HG02759 (cell line): ENCODE measurements at regions not wholly inside any gene's neighbourhood (a gene's known extent, or its start where the extent isn't known, plus 50 kb on each side); places are given as distances from the start of the nearest gene placed in this dataset.
"Not testable (repeated sequence)": the region's sequence is repeated elsewhere in the genome, so short reads cannot be mapped to it uniquely, and the experiment has no call there.

ENCODE experiments used
- ATAC-seq: cut with Tn5 transposase; IDR thresholded peaks from one replicate; pipeline ENCODE4 v1.9.1; 2021; ENCODE audit warnings: mild to moderate bottlenecking, moderate library complexity; ENCODE audit not compliant: unreplicated experiment

GRCh38 chr5:7202846-7203245 lies 193.1 kb upstream of the ADCY2 start:
- no peak for ATAC-seq

- no peak for ATAC-seq
These were observed 188.0 kb upstream of the ADCY2 start for GRCh38 chr5:7207979-7208378.

- no peak for ATAC-seq
These were observed 187.0 kb upstream of the ADCY2 start for GRCh38 chr5:7208938-7209337.

DNA sequence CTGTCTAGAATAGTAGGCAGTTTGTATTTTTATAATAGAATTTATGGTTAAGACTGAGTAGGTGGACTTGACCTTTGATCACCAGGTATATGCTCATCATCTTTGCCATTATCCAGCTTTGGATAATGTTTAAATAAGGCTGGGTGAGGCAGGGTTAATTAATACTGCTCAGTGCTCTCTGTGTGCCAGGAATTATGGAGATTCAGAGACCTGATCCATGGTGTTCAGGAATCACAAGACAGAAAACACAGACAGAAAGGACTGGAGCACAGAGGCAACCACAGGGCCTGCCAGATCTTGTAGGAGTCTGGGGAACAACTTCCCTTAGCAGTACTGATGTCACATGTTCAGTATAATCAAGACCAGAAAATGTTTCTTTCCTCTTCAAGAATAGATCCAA lies 186.3 kb upstream of the ADCY2 start:
- ATAC-seq: no peak

GRCh38 chr5:7210549-7210948 lies 185.4 kb upstream of the ADCY2 start:
- ATAC-seq: no peak

- ATAC-seq: no peak
These were observed 182.4 kb upstream of the ADCY2 start for GRCh38 chr5:7213525-7213924.

DNA sequence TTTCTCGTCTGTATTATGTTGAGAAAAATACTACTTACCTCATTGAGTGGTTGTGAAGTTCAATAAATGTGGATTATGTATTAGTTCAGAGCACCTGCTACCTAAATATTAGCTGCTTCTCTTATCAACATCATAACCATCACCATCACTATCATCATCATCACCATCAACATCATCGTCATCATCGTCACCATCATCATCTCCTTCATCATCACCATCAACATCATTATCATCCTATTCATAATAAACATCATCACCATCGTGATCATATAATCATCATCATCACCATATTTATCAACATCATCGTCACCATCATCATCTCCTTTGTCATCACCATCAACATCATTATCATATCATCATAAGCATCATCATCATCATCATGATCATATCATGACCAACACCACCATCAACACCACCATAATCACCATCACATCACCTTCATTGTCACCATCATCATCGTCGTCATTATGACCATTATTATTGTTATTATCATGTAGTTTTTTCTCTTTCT lies 181.0 kb upstream of the ADCY2 start:
- ATAC-seq: no peak

DNA sequence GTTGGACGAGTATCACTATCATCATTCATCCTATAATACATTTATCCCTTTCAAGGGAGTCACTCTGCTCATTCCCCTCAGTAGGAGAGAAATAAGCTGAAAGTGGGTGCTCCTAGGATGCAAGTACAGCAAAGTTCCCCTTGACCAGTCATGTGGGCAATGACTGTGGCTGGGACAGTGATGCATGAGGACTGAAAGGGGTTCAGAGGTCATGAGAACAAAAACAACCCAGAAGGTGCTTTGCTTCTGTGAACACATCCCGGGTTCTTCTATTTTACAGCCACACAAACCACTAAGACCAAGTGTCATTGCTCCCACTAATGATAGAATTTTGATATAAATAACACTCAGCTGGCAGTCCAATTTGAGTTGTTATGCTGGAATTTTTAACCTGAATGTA lies 177.8 kb upstream of the ADCY2 start:
- ATAC-seq: no peak

DNA sequence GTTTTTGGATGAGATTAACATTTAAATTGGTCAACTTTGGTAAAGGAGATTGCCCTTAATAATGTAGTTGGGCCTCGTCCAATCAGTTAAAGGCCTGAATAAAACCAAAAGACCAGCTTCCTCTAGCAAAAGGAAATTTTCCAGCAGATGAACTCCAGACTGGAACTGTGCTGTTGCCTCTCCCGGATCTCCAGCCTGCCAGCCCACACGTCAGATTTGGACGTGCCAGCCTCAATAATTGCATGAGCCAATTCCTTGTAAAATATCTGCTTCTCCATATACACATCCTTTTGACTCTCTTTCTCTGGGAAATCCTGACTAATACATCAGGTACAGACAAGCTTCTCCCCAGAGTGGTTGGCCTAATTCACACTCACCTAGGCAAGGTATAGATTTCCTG lies 175.8 kb upstream of the ADCY2 start:
- no peak for ATAC-seq

DNA sequence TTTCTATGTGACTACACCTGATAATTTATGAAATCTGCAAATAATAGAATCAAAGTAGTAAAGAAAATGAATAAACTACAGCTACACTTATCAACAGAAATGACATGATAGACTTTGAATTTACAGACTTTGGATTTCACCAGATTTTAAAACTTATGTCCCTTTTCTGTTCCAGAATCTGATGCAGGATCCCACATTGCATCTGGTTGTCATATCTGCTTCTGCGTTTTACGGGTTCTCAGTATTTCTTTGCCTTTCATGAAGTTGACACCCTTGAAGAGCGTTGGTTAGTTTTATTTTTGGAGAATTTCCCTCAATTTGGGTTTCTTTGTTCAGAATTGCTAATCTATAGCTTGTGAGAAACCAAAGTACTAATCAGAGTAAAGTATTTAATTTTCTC lies 174.9 kb upstream of the ADCY2 start:
- ATAC-seq: no peak

DNA sequence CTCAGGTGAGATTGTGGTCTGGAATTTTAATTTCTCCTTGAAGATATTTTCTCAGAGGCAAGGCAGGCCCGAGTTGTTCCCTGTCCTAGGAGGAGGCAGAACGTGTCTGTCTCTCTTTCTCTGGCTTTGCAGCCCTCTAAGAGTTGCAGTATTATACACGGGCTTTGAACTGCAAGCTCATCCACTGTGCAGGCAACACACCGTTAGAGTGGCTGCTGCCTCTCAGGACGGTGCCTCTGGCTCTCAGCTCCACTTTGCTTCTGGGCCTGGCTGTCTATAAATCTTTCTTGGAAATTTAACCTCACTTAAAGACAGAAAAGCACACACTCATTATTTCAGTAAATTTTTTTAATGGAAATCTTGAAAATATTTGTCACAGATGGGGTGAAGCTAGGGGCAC lies 170.1 kb upstream of the ADCY2 start:
- ATAC-seq: no peak

DNA sequence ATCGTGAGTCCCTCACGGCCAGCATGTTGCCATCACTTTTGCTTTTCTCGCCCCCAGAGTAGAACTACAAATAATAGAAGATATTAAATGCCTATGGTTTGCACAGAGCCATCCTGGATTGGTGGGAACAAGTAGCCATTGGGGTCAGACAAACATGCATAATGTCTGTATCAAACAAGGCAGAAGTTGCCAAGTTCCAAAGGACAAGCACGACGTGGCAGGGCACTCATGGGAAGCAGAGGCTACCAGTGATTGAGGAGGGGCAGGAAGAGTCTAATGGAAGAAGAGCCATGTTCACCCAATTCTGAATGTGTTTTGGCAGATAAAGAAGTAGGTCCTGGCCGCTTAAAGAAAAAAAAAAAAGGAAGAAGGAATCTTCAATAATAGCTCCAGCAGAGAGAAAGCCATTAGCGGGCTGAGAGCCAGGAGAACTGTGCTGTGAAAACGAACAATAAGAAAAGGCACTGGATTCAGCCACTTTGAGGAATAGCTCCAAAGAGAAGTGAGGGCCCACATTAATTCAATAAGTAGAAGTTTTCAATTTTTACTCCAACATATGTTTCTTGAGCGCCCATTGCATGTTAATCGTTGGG lies 153.7 kb upstream of the ADCY2 start:
- ATAC-seq: no peak

GRCh38 chr5:7244208-7244607 lies 151.7 kb upstream of the ADCY2 start:
- ATAC-seq: no peak

DNA sequence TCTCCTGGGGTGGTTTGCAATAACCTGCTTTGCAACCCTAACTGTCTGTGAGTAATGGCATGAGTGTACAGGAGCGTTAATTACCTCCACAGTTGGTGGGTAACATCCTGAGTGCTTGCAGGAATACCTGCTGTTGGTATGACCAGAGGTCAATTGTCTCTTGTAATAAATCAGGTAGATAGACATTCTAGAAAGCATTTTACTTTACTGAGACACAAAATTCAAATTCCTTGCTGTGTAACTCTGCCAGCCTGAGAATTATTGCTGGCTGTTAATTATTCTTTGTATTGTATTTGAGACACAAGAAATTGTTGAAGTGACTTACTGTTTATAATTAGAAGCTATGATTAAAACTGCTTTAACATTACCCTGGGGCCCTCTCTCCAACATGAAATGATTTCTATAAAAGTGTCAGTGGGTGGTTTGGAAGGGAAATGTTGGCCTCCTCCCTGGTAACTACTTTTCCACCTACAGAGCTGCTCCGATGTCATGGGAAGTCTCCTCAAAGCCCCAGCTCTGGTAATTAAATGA lies 150.8 kb upstream of the ADCY2 start:
- no peak for ATAC-seq

- no peak for ATAC-seq
These were observed 149.7 kb upstream of the ADCY2 start for GRCh38 chr5:7246287-7246686.

GRCh38 chr5:7250004-7250403 lies 145.9 kb upstream of the ADCY2 start:
- ATAC-seq: no peak

- ATAC-seq: no peak
These were observed 145.3 kb upstream of the ADCY2 start for GRCh38 chr5:7250611-7251010.

- ATAC-seq: no peak
These were observed 144.8 kb upstream of the ADCY2 start for GRCh38 chr5:7251132-7251531.

- no peak for ATAC-seq
These were observed 134.9 kb upstream of the ADCY2 start for GRCh38 chr5:7261049-7261448.

- no peak for ATAC-seq
These were observed 134.0 kb upstream of the ADCY2 start for GRCh38 chr5:7261900-7262299.

GRCh38 chr5:7263398-7264015 lies 132.4 kb upstream of the ADCY2 start:
- not testable (repeated sequence) for ATAC-seq

DNA sequence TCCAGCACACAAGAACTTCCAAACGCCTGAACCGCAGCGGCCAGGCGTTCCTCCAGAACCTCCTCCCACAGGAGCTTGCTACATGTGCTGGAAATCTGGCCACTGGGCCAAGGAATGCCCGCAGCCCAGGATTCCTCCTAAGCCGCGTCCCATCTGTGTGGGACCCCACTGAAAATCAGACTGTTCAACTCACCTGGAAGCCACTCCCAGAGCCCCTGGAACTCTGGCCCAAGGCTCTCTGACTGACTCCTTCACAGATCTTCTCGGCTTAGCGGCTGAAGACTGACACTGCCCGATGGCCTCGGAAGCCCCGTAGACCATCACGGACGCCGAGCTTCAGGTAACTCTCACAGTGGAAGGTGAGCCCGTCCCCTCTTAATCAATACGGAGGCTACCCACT lies 130.2 kb upstream of the ADCY2 start:
- not testable (repeated sequence) for ATAC-seq

DNA sequence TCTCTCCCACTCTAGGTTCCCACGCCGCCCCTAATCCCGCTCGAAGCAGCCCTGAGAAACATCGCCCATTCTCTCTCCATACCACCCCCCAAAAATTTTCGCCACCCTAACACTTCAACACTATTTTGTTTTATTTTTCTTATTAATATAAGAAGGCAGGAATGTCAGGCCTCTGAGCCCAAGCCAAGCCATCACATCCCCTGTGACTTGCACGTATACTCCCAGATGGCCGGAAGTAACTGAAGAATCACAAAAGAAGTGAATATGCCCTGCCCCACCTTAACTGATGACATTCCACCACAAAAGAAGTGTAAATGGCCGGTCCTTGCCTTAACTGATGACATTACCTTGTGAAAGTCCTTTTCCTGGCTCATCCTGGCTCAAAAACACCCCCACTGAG lies 127.2 kb upstream of the ADCY2 start:
- ATAC-seq: not testable (repeated sequence)
